HL-60/S4 treated with retinoic acid at 250 ng/mL for 4 days and 3 days (cell line): ENCODE measurements at regions not wholly inside any gene's neighbourhood (a gene's known extent, or its start where the extent isn't known, plus 50 kb on each side); places are given as distances from the start of the nearest gene placed in this dataset.
"Not testable (repeated sequence)": the region's sequence is repeated elsewhere in the genome, so short reads cannot be mapped to it uniquely, and the experiment has no call there.

ENCODE experiments used
- in situ Hi-C: fragments of 300-500 bp; cut with MboI; formaldehyde crosslinking; loops from 2 replicates; pipeline ENCODE4 v1.7.0; 2022; ENCODE audit warnings: low sequenced_read_pairs

DNA sequence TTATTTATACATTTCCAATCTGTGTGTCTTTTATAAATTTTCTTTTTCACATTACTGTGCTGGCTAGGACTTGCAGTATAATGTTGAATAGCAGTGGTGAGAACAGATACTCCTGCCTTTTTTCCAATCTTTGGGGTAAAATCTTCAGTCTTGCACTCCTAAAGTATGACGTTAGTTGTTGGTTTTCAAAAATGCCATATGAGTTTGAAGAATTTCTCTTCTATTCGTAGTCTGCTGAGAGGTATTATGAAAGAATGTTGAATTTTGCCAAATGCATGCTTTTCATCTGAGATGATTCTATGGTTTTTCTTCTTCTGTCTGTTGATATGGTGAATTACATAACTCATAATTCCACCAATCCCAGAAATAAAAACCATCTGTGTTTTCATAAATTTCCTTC, 335.3 kb upstream of the CHST9 start:
- in situ Hi-C loops = no loop called here

DNA sequence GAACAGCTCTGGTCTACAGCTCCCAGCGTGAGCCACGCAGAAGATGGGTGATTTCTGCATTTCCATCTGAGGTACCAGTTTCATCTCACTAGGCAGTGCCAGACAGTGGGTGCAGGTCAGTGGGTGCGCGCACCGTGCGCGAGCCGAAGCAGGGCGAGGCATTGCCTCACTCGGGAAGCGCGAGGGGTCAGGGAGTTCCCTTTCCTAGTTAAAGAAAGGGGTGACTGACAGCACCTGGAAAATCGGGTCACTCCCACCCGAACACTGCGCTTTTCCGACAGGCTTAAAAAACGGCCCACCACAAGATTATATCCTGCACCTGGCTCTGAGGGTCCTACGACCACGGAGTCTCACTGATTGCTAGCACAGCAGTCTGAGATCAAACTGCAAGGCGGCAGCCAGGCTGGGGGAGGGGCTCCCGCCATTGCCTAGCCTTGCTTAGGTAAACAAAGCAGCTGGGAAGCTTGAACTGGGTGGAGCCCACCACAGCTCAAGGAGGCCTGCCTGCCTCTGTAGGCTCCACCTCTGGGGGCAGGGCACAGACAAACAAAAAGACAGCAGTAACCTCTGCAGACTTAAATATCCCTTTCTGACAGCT, 325.0 kb upstream of the CHST9 start:
- in situ Hi-C loops = not testable (repeated sequence)

DNA sequence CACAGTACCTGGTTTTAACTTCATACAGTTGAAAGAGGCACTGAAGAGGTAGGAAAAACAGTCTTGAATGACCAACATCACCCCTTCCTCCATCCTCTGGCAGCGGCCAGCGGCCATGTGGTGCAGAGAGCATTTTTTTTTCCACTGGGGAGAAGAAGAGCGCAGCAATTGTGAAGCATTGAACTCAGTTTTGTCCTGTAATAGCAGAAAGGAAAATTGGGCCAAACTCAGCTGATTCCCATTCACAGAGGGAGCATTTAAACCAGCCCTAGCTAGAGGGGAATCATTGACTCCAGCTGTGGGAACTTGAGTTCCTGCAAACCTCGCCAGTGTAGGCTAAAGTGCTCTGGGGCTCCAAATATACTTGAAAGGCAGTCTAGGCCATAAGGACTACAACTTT, 316.6 kb upstream of the CHST9 start:
- in situ Hi-C loops = no loop called here

DNA sequence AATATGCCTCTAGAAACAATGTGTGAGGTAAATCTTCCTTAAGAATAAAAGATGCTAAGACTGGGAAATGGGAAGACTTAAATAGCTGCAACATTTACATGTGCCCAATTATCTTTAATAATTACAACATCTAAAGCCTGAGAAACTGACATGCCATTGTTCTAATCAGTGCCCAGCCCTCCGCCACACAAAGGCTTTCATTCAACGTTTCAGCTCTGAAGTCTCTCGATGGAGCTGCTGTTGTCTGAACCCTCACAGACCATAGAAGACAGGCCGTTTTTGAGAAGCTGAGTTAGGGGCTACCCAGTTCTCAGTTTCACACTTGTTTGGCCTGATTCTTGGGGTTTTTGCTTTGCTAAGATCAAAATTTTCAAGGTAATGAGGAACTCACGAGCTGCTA, 315.4 kb upstream of the CHST9 start:
- in situ Hi-C loops = no loop called here

DNA sequence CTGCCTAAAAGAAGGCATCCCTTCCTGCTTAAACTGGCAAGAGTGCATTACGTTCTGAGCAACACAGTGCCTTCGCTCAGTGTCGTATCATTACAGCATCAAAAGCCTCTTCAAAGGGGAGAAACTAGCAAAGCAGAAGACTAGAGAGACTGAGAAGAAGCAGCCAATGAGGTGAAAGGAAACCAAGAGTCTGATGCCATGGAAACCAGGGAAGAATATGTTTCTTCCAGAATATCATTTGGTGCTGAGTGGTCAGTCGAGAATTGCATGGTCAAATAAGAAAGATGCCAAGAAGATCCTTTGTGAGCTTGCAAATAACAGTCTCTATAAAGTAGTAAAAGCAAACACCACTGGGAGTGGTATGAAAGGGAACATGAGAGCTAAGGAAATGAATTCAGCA, 312.1 kb upstream of the CHST9 start:
- in situ Hi-C loops = no loop called here

DNA sequence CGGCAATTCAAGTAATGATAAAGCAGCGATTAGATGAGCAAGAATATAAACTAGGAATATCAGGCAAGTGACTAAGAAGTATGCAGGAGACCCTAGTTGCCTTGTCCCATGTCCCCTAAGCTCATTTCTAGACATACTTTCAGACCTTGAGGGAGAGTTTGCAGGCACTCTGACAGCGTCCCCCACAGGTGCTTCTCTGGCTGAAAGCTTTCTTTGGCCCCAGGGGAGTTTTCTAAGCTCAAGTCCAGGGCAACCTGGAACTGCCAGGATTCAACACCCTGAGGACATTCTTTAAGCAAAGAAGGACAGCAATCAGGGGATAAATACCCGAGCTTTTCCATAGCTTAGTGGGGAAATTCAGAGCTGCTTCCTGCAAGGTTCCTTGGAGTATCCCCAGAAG, 308.1 kb upstream of the CHST9 start:
- in situ Hi-C loops = no loop called here

DNA sequence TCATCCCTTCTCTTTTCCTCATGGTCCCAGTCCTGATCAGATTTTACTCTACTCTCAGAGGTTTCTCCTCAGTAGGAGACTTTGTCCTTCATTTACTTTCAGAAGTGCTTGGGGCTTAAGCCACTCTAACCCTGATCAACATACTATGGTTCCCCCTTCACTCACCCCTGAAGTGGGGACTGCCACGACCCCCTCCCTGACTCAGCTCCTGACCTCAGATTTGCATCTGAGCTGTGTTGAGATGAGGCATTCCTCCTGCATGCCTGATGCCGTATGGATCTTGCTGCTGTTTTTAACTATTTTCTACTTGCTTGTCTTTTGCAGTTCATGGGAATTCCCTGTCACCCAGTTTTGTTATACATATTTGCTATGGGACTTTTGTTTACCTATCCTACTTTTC, 306.7 kb upstream of the CHST9 start:
- in situ Hi-C loops = no loop called here

DNA sequence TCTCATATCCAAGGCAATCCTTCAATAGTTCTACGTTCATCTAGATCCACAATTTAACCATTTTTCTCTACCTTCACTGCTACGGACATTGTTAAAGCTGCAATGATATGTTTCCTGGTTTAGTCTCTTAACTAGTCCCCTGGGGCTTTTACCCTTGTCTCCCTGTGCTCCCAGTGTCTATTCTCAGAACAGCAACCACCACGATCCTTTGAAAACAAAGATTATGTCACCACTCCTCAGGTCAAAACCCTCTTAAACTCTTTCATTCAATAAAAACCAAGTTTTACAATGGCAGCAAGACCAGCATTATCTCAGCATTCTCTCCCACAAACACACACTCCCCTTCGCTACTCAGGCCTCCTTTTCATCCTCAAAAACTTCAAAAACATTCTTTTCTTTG, 298.2 kb upstream of the CHST9 start:
- in situ Hi-C loops = no loop called here

DNA sequence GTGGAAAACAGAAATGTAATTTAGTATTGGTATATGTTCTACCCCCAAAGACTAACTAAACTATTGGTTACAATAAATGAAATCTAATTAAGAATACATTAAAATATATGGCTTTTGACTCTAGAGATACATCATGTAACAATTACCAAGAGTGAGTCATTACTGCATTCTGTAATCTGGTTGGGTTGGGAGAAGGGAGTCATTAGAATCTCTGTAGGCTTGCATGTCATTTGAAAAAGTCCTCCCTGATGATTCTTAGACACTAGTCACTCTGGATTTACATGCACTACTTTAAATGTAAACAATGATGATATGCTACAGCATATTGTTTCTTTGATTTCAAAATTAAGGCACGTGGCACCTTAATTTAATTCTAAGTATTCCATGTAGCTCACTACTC, 293.4 kb upstream of the CHST9 start:
- in situ Hi-C loops = no loop called here

DNA sequence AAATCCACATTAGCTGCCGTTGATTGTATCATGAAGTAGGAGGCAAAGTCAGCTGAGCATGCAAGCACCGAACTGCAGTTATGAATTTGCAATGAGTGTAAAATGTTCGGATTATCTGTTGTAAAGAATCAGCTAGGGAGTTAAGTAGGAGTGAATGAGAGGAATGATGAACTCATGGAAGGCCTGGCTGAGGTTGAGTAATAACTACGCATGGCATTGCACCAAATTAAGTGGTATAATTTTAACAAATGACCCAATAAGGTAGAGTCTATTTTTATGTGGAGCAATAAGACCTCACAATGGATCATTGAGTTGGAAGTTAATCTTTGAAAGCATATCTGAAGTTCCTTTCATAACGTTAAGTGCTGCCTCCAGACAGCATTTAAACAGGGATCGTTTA, 288.2 kb upstream of the CHST9 start:
- in situ Hi-C loops = no loop called here

DNA sequence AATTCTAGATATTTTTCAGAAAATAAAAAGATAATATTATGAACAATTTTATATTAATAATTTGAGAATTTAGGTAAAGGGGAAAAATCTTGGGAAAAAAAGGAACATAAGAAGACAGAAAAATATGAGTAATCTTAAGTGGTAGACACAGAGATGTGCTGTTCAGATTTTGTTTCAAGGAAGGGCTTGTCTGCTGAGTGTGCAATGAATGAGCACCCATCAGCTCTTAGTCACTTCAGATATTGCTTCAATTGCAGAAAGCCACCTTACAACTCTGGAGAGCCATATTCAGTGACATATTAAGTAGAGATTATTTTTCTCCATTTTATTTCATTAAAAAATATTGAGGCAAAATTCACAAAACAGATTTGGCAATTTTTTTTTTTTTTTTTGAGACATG, 282.0 kb upstream of the CHST9 start:
- in situ Hi-C loops = no loop called here

DNA sequence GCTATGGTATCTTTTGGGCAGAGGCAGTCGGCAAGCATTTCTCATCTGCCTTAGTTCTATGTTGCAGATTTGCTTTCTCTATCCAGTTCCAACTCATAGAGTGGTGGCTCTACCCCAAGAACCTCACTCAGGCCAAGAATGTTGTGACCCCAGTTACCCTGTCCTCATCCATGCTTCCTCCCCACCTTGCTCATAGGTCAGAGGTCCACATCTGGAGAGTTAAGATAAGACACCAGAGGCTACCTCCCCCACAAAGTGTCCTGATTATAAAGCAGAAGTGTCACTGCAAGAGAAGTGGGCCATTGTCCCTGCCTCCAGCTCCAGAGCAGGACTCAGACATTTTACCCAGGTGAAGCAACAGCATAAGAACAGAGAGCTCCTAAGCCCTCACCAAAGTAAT, 276.8 kb upstream of the CHST9 start:
- in situ Hi-C loops = no loop called here

DNA sequence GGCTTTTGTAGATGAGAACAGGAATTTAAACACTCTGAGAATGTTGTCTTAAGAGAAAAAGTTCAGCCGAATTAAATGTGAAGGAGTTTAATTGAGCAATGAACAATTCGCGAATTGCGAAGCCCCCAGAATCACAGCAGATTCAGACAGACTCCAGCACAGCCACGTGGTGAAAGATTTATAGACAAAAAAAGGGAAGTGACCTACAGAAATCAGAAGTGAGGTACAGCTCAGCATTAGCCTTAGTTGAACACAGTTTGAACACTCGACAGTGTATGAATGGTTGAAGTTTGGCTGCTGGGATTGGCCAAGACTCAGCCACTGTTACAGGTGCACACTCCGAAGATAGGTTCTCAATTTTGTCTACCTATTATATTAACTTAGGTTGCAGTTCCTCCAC, 264.0 kb upstream of the CHST9 start:
- in situ Hi-C loops = no loop called here

DNA sequence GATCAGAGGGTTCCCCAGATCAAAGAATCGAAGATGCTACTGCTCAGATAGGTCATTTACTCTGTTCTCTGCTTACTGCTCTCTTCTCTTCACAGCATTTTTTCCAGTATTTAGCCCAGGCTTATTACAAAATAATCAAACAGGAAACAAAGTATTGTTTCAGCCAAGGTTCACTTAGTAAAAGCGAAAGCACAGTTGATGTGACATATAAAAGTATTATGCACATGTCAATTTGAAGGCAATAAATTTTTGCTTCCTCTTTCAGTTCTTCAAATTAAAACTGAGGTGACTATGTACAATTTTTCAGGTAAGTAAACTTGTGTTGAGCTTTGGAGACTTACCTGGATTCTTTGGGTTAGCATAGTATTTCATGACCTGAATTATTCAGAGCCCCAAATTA, 262.8 kb upstream of the CHST9 start:
- in situ Hi-C loops = no loop called here

DNA sequence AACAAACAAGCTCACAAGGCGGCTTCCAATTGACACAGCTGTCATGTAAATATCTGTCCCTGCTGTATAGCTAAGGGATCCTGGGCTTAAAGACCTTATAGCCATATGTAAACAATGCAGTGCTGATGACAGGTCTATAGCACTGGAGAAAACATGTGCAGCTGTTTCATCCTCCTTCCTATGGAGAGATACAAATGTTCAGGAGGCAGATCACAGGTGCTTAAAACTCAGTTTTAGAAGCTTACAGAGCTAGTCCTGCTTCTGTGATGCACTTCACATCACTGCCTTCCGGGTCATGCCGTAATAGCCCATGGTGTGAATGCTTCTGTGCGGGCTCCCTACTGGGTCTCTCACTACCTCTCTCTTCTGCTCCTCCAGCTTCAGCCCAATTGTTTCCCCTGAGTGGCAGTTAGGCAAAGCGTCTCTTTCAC, 262.4 kb upstream of the CHST9 start:
- in situ Hi-C loops = no loop called here

DNA sequence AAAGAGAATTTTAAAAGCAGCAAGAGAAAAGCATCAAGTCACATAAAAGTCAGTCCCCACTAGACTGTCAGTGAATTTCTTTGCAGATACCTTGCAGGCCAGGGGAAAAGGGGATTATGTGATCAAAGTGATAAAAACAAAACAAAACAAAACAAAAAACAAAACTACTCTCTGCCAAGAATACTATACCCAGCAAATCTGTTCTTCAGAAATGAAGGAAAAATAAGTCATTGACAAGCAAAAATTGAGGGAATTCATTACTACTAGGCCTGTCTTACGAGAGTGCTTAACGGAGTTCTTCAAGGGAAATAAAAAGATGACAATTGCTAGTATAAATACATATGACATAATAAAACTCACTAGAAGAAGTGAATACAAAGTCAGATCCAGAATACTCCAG, 245.5 kb upstream of the CHST9 start:
- in situ Hi-C loops = no loop called here

DNA sequence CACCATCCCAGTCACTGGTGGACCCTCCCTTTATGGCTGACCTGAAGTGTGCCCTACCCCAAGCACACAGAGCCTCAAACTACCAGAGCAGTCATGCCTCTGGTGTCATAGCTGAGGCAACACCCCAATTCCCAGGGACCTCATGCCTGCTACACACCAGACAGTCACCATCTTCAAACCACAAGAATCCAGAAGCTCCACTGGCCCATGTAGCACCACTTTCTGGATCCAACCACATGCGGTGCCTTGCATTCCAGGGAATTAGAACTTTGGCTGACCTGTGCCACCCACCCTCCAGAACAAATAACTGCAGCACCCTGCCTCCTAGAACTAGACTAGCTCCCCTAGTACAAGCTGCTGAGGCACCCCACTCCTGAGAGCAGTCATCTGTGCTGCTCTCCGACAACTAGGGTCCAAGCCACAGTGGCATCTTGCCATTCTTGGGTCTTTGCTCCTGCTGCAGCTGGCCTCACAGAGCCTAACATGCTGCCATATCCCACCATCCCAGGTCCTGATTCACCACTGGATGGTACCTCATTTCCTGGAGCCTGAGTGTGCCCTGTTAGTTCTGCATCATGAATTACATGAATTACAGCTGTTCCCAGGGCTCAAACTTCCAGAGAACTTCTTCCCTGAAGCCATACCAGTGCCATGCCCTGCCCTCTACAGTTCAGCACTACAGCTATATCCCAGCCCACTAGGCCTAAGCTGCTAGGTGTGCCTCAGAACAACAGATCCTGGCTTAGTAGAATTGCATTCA, 243.8 kb upstream of the CHST9 start:
- in situ Hi-C loops = no loop called here

DNA sequence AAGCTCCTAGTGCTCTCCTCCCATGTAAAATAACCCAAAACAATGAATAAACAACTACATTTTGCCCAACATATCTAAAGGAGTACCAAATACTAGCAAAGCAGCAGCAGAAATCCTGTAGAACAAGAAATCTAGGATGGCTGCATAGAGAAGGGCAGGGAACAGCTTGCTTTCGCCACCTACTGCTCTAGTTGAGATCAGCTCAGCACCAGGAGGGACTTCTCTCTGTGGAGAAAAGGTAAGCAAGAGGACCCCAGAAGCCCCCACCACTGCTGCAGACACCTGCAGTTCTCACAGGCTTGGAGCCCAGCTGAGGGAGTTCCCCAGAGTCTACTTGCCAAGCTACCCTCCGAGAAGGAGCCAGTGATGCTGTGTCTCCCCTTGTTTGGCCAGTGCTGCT, 243.0 kb upstream of the CHST9 start:
- in situ Hi-C loops = no loop called here

DNA sequence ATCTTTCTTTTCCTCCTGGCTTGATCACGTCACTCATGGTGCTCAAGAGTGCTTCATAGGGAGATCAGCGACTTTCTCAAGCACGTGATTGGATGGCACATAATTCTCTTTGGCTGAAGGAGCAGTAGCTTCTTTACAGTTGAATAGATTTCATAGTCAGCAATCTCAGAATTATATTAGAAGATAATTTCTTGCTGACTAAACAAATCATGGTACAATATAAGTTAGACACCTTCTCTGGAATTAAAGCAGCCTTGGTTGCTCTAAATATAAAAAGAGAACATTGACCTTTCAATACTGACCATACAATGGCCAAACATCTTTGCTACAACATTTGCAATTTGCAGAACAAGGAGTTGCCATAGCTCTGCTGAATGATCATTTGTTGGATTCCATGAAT, 238.5 kb upstream of the CHST9 start:
- in situ Hi-C loops = no loop called here

DNA sequence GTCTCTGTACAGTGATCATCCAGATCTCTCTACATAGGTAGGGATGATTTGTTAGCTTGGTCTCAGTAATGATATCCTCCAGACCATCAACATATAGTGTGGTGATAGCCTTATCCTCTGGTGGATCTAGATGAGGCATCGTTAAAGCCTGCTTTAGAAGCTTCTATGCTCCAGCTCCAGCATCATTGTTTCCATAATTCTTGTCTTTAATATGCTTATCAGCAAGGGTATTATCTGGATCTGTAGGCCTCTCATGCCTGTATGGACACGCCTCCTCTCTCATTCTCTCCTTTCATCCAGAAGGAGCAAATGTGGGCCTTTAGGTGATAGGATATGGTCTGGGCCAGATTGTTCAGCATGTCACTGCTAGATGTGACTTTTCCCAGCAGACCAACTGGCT, 234.5 kb upstream of the CHST9 start:
- in situ Hi-C loops = no loop called here

DNA sequence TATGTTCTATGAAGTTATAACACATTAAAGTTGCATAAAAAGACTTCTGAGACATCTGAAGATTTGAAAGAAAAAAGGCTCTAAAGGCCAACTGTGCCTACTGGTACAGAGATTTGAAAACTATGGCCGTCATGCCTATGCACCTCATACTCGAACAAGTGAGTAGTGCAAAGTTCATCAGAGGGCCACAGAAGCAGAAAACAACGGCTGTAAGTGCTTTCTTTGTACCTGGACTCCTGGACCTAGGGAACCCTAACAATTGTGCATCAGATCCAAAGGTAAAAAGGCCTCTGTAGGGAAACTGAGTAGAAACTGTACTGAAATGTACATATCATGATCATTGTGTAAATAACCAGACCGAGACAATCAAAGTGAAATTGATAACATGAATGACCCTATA, 230.4 kb upstream of the CHST9 start:
- in situ Hi-C loops = no loop called here

DNA sequence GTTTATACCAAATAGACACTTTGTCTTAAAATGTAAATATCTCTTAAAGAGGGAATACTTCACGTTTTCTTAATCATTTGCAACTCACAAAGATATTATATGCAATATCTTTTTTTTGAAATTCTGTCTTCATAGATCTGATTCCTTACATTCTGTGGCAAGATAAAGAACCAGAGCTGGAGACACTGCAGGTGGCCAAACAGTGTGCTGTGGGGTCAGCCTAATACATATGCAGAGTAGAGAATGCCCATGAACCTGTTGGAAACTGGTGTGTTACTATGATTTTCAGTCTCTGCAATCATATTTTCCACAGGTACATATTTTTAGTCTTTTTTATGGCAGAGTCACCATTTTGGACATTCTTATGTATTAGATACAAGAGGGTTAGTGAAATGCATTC, 229.6 kb upstream of the CHST9 start:
- in situ Hi-C loops = no loop called here
